DOHH2 (cell line): ENCODE measurements at regions not wholly inside any gene's neighbourhood (a gene's known extent, or its start where the extent isn't known, plus 50 kb on each side); places are given as distances from the start of the nearest gene placed in this dataset.

Source experiments
- EZH2phosphoT487 ChIP-seq: fragments of 200-600 bp; sonication (generic); IDR thresholded peaks from 2 replicates; pipeline ENCODE4 v1.6.1; 2017; ENCODE audit warnings: borderline replicate concordance, mild to moderate bottlenecking, antibody characterized with exemption, low read length, moderate library complexity, mixed read lengths
- TF ChIP-seq, protein P1 (sequence below): fragments of 200-600 bp; sonication (generic); IDR thresholded peaks from one replicate; pipeline ENCODE4 v1.5.1; 2014; ENCODE audit warnings: antibody characterized with exemption, mild to moderate bottlenecking, low read depth, low read length; ENCODE audit not compliant: poor library complexity, severe bottlenecking

GRCh38 chr6:103504501-103505154 is 1355.1 kb downstream of the HACE1 start:
- TF ChIP-seq, protein P1, sequence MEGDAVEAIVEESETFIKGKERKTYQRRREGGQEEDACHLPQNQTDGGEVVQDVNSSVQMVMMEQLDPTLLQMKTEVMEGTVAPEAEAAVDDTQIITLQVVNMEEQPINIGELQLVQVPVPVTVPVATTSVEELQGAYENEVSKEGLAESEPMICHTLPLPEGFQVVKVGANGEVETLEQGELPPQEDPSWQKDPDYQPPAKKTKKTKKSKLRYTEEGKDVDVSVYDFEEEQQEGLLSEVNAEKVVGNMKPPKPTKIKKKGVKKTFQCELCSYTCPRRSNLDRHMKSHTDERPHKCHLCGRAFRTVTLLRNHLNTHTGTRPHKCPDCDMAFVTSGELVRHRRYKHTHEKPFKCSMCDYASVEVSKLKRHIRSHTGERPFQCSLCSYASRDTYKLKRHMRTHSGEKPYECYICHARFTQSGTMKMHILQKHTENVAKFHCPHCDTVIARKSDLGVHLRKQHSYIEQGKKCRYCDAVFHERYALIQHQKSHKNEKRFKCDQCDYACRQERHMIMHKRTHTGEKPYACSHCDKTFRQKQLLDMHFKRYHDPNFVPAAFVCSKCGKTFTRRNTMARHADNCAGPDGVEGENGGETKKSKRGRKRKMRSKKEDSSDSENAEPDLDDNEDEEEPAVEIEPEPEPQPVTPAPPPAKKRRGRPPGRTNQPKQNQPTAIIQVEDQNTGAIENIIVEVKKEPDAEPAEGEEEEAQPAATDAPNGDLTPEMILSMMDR = no peak
- TF ChIP-seq EZH2phosphoT487 = no peak
